ENCODE measurements at regions not wholly inside any gene's neighbourhood (a gene's known extent, or its start where the extent isn't known, plus 50 kb on each side); places are given as distances from the start of the nearest gene placed in this dataset.
"Not testable (repeated sequence)": the region's sequence is repeated elsewhere in the genome, so short reads cannot be mapped to it uniquely, and the experiment has no call there.

DNA sequence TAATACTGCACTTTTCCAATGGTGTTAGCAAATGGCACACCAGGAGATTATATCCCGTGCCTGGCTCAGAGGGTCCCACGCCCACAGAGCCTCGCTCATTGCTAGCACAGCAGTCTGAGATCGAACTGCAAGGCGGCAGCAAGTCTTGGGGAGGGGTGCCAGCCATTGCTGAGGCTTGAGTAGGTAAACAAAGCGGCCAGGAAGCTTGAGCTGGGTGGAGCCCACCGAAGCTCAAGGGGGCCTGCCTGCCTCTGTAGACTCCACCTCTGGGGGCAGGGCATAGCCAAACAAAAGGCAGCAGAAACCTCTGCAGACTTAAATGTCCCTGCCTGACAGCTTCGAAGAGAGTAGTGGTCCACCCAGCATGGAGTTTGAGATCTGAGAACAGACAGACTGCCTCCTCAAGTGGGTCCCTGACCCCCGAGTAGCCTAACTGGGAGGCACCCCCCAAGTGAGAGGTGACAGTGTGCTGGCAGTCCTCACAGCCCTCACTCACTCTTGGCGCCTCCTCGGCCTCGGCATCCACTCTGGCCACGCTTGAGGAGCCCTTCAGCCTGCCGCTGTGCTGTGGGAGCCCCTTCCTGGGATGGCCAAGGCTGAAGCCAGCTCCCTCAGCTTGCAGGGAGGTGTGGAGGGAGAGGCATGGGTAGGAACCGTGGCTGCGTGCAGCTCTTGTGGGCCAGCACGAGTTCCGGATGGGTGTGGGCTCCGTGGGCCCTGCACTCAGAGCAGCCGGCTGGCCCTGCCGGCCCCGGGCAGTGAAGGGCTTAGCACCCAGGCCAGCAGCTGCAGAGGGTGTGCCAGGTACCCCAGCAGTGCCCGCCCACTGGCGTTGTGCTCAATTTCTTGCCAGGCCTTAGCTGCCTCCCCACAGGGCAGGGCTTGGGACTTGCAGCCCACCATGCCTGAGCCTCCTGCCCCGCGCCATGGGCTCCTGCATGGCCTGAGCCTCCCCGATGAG lies 188.0 kb downstream of the MMUT start:
- not testable (repeated sequence) for ATAC-seq

DNA sequence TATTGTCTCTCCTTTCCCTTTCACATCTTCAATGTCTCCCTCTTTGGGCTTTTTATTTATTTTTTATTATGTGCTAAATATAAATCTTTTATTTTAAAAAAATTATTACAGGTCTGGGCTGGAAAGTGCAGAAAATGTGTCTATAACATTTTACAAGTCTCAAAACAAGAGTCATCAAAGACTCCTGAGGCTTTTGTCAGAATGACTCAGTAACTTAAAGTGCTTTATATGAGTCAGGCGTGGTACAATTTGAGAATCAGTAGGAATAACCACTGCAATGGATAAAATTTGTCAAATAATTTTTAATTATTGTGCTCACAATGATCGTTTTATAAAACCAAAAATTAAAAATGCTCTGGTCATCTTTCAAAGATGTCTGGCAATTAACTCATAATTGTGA lies 193.9 kb downstream of the MMUT start:
- no peak for ATAC-seq

DNA sequence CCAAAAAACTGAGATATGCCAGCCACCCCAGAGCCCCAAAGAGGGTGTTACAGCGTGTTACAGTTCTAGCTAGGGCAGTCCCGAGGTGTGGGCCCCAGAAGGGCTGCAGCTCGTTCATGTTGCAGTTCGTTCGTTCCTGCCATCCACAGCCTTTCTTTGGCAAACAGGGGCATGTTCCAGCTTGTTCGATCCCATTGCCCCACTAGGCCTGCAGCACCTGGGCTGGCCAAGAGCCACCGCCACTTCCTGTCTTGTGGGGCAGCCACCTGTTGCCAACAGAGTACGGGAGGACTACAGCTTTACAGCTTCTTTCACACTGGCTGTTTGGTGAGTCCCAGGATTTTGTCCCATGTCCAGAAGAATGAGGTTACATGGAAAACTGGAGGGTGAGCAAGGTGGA lies 198.1 kb downstream of the MMUT start:
- no peak for ATAC-seq

DNA sequence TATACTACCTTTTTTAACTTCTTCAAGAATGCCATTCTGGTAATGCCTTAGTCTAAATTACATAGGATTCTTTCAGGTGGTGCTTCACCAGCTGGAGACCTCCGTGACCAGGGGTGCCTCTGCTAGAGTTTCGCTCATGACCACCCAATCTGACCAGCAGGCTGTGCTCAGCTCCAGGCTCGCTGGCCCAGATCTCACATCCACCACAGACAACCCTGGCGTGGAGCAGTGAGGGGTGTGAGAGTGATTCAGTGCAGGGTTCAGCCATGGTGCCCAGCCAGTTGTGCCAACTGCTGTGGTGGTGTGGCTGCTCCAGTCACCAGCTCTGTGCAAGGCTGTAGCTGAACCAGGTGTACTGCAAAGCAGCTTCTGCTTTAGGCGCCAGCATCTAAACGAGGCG lies 198.6 kb downstream of the MMUT start:
- ATAC-seq: no peak

DNA sequence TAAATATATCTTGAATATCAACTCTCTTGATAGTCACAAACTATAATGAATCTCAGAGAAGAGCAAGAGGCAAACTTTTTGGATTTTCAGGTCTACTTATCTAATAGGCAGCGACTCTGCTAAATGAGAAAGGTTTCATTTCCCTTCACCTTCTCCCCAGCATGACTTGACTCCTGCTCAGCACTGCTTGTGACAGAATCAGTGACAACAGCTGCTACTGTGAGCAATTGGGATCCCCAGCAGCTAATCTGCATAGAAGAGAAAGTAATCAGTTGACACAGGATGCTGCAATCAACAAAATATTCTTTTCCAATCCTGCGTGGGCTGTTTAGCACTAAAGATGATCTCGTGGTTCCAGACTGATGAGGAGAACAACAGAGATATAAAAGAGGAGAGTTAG lies 205.5 kb downstream of the MMUT start:
- ATAC-seq: no peak

DNA sequence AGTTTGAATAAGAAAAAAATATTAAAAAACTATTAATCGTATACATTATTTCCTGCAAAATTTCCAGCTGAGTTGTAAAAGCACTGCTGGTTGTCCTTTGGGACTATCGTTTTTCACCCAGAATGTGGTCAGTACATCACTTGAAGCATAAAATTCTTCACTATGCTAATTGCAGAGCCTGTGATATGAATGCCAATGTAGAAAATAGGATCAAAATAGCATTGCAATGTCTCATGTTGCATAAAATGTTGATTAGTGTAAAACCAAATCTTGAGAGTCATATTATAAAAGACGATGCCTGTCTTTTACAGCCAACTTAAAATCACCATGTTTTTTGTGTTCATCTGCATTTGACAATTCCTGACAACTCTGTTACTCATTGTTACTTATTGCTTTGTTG lies 207.7 kb downstream of the MMUT start:
- ATAC-seq: no peak

DNA sequence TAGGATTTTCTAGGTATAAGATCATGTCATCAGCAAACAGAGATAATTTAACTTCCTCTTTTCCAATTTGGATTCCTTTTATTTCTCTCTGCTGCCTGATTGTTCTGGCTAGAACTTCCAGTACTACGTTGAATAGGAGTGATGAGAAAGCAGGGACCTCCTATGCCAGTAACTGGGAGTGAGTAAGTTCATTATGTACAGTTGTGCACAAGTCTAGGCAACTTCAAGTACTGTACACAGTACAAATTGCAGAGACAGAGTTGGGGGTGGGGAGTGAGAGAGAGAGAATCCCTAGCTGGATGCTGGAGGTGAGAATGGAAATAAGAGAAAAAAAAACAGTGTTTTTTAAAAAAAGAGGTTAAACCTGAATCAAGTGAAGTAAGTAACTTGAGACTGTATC lies 210.2 kb downstream of the MMUT start:
- ATAC-seq: no peak

DNA sequence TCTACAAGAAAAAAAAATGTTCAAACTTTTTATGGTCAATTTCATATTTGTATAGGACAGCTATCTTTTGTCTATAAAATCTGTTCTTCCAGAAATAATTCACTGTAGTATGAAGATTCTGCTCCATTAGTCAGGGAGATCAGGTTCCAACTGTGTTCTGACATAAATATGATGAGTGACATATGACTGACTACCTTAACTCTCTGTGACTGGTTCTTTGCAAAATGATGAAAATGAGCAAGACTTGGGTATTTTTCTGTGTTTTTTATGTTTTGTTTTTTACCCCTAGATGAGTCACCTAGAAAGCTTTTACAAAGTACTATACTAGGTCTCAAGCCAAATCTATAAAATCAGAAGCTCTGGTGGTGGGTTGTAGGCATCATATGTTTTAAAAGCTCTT lies 229.6 kb downstream of the MMUT start:
- ATAC-seq: no peak

DNA sequence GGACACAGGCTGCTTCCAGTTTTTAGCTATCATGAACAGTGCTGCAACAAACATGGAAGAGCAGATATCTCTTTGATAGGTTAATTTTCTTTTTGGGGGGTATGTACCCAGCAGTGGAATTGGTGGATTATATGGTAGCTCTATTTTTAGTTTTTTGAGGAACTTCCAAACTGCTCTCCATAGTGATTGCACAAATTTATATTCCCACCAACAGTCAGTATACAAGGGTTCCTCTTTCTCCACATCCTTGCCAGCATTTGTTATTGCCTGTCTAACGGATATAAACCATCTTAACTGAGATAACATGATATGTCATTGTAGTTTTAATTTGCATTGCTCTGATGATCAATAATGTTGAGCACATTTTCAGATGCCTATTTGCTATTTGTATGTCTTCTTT lies 237.6 kb downstream of the MMUT start:
- ATAC-seq: no peak

DNA sequence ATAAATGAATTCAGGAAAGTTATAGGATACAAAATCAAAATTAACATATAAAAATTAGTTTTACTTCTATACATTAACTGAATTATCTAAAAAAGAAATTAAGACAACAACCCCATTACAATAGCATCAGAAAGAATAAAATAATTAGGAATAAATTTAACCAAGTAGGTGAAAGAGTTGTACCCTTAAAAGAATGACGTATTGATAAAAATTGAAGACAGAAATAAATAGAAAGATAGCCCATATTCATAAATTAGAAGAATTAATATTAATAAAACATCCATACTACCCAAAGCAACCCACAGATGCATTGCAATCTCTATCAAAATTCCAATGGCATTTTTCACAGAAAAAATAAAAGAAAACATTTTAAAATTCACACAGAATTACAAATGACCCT lies 242.8 kb downstream of the MMUT start:
- ATAC-seq: no peak

DNA sequence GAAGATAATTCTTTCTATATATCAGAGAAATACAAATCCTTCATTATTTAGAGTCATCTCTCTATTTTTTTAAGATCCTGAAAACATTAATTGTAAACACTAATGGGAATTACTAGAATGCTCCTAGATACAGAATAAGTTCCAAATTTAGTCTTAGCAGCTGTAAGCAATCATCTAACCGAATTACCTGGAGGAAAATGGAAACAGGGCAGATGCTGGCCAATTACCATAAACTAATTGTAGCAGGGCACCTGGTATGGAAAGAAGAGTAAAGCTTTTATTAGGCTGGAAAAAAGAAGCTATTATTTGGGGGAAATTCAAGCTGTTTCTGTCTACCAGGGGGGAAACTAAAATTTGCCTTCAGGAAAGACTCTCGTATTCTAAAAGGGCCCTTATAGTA lies 257.5 kb downstream of the MMUT start:
- no peak for ATAC-seq

DNA sequence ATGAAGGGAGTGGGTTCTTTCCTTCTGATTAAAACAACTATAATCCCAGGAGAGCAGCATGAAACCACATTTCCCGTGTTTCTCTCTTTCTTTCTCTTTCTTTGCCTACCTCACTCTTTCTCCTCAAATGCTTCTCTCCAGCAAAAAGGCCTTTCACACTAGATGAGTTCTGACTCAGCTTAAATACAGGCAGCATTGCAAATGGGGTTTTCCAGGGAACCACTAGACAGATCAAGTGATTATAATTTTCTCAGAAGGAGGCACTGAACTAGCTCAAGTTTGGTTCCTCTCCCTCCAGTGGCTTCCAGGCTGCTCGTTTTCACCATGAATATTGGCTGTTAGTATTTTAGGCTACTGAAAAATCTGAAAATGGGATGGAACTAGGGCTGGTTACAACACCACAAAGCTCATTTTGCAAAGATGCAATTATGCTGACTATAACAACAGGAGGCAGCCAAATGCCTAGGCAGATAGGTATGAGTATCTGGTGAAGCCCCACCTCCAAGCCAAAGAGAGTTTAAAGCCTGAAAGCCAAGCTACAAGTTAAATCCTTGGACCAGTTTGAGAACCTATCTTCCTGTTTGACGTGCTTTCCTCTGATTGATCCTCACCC lies 260.0 kb downstream of the MMUT start:
- no peak for ATAC-seq

DNA sequence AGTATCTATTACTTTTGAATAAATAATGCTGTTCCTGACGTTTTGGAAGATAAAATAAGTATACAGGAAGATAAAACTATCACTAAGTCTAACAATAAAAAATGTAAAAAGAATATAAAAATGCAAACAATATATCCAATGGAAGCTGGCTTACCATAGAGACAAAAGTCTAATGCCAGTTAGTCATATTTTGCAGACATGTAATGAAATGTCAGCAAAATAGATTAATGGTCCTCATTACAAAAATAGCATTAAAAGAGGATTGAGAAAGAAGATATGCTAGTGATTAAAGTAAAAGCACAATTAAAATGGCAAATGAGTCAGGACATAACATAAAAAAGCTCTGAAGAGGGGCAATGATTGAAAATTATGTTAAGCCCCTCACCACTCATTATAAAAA lies 265.0 kb downstream of the MMUT start:
- ATAC-seq: no peak

DNA sequence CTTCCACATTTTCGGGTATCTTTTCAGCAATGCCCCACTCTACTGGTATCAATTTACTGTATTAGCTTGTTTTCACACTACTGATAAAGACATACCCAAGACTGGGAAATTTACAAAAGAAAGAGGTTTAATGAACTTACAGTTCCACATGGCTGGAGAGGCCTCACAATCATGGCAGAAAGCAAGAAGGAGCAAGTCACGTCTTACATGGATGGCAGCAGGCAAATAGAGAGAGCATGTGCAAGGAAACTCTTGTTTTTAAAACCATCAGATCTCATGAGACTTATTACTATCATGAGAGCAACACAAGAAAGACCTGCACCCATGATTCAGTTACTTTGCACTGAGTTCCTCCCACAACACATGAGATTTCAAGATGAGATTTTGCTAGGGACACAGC lies 300.7 kb downstream of the MMUT start:
- ATAC-seq: not testable (repeated sequence)

DNA sequence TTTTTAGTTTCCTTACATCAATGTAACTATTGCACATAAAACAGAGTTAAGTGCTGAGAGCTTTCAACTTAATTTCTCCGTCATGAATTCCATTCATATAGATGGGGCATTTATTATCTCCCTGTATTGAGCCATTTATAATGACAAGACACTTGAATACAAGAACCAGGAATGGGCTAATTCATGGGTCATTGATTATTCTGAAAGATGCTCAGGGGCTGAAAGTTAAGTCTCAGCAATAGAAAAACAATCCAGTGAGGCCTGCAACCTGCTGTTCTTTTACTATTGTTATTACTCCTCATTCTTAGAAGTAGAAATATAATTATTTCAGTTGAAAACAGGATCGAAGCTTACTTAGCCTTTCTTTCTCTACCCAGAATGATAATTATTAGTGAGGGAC lies 307.7 kb downstream of the MMUT start:
- ATAC-seq: no peak

DNA sequence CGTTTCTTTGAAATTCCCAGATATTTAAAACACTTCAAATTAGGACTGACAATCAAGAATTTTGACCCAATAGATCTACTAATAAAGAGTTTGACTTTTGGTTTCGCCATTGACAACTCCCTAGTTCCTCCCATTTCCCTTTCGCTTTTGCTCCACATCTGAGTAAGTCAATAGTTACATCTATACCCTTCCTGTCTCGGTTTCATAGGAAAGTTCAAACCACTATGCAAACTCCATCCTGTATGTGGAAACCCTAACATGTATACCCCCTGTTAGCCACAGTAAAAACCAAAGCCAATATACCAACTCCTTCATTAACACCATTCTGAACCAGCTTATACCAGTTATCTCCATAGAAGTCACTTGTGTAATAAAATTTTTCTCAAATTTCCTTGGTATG lies 311.1 kb downstream of the MMUT start:
- no peak for ATAC-seq

DNA sequence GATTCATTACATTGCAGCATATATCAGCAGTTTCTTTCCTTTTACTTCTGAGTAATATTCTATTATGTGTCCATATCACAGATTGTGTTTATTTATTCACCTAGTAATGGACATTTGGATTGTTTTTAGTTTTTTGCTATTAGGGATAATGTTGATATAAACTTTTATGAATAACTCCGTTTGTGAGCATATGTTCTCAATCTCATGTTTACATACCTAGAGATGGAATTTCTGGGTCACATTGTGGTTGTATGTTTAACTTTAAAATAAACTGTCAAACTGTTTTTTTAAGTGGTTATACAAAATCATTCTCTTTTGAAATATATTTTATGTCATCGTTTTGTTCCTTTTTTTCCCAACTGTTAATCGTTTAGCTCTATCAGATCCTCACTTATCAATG lies 311.6 kb downstream of the MMUT start:
- ATAC-seq: no peak

DNA sequence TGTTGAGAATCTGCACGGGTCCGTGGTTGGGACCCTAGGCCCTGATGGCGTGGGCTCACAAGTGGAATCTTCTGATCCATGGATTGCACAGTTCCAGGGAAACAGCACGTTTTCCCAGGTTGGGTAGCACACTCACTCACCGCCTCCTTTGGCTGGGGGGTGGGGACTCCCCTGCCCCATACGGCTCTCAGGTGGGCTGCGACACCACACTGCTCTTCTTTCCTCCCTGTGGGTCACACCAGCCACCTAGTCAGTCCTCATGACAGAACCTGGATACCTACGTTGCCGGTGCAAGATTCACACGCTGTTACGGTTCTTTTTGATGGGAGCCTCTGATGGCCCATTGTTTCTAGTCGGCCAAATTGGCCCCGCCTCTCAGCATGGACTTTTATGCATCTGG lies 312.0 kb downstream of the MMUT start:
- no peak for ATAC-seq

DNA sequence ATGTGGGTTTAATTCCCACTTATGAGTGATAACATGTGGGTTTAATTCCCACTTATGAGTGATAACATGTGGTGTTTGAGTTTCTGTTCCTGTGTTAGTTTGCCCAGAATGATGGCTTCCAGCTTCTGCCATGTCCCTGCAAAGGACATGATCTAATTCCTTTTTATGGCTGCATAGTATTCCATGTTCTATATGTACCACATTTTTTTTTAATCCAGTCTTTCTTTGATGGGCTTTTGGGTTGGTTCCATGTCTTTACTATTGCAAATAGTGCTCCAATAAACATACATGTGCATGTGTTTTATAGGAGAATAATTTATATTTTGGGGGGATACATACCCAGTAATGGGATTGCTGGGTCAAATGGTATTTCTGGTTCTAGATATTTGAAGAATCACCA lies 317.8 kb downstream of the MMUT start:
- ATAC-seq: no peak

DNA sequence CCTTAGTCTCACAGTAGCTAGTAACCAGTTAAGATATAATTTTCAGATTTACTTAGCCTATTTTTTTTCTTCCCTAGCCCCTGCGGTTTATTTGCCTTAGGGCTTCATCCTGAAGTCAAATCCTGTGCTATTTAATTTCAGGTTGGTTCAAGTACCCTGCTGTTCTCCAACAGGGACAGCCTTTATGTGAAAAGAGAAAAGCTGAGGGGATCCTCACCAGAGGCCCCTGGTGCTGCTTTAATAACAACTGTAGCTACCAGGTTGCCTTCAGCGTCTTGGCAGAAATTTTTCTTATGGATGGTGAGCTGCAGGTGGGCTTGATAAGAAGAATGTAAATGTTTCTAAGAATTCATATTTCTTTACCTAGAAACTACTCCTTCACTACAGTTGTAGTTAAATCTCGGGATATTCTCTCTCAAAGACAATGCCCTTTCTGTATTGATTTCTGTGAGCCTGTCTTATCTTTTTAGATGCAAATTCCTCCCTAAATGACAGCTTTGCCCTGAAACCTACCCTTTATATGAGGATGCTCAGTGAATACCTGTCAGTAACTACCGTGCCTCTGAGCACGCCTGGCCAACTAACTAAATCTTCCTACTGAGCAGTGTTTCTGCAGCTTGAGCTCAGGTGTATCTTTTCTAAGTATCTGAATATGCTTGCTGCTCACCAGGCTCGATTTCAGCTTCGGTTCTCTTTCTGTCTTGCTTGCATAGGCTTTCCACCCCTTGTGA lies 320.5 kb downstream of the MMUT start:
- no peak for ATAC-seq

DNA sequence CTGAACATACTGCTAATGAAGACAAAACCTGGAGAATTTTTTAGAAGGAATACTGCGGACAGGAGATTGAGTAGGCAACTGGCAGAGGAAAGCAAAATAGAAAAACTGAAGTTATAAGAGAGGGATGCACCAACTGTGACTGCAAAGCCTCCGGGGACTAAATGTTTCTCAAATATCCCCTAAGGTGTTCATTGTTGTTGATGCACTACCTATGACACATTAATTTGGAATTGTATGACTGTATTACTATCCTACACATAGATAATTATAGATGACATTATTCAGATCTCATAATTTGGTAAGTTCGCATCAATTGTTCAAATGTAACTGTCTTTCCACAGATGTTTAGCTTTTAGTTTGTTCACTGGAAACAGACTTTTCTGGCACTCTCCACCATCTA lies 341.1 kb downstream of the MMUT start:
- ATAC-seq: no peak

DNA sequence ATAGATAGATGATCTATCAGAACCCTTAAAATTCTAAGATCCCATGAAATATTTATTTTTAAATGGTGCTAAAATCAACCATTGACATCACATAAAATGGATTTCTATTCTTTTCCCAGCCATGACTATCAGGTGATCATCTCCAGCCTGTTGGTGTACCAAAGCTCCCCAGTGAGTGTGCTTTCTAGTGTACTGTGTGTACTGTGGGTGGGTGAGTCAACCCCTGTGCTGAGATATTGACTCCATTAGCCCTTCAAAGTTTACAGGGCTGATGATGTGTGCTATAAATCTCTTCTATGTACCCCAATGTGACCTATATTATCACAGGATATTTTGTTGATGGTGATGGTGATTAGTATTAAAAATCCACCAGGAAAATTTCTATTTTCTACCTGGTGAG lies 344.6 kb downstream of the MMUT start:
- no peak for ATAC-seq

DNA sequence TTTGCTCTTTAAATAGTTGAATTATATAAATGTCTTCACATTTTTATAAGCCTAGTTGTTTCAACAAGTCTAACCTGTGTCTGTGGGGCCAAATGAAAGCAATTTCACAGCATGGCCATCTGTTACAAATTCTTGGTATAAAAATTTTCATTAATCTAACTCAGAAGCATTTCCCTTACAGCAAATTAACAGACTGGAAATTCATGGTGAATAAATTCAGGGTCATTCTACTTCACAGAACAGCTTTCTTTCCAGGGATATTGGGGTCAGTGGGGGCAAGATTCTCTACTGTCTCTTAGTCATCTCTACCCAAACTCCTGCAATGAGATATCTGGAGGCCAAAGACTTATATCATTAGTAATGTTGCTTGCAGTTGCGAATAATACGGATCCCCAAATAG lies 352.1 kb downstream of the MMUT start:
- no peak for ATAC-seq

DNA sequence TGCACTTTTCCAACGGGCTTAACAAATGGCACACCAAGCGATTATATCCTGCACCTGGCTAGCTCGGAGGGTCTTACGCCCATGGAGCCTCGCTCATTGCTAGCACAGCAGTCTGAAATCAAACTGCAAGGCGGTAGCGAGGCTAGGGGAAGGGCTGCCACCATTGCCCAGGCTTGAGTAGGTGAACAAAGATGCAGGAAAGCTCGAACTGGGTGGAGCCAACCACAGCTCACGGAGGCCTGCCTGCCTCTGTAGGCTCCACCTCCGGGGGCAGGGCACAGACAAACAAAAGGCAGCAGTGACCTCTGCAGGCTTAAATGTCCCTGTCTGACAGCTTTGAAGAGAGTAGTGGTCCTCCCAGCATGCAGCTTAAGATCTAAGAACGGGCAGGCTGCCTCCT lies 365.4 kb downstream of the MMUT start:
- ATAC-seq: not testable (repeated sequence)
